OCI-LY1 (cell line): ENCODE measurements at regions not wholly inside any gene's neighbourhood (a gene's known extent, or its start where the extent isn't known, plus 50 kb on each side); places are given as distances from the start of the nearest gene placed in this dataset.

Experiments used
- H2AFZ ChIP-seq: fragments of 200-600 bp; sonication (generic), shearing (Covaris generic); 2 replicates; pipeline ENCODE4 v1.6.0; 2014; ENCODE audit warnings: antibody characterized with exemption, mild to moderate bottlenecking, low read length
- H3F3A ChIP-seq: fragments of 200-600 bp; sonication (generic), shearing (Covaris generic); 2 replicates; pipeline ENCODE4 v1.6.0; 2014; ENCODE audit warnings: mild to moderate bottlenecking, antibody characterized with exemption, low read length, moderate library complexity; ENCODE audit not compliant: insufficient read depth
- H3K27ac ChIP-seq: fragments of 200-600 bp; sonication (generic); 2 replicates; pipeline ENCODE4 v1.5.1; 2014; ENCODE audit warnings: low read length, mixed run types, mild to moderate bottlenecking, low read depth; ENCODE audit not compliant: poor library complexity, severe bottlenecking
- H3K27me3 ChIP-seq: fragments of 200-600 bp; sonication (generic); 2 replicates; pipeline ENCODE4 v1.6.0; 2014; ENCODE audit warnings: antibody characterized with exemption, mild to moderate bottlenecking, low read length, moderate library complexity; ENCODE audit not compliant: insufficient read depth
- H3K36me3 ChIP-seq: fragments of 200-600 bp; sonication (generic); 2 replicates; pipeline ENCODE4 v1.6.1; 2014; ENCODE audit warnings: mild to moderate bottlenecking, antibody characterized with exemption, low read length, moderate library complexity, mixed read lengths; ENCODE audit not compliant: insufficient read depth
- H3K4me1 ChIP-seq: fragments of 200-600 bp; sonication (generic); 2 replicates; pipeline ENCODE4 v1.5.1; 2014; ENCODE audit warnings: mild to moderate bottlenecking, low read length, moderate library complexity; ENCODE audit not compliant: insufficient read depth, severe bottlenecking
- H3K4me2 ChIP-seq: fragments of 200-600 bp; sonication (generic), shearing (Covaris generic); 2 replicates; pipeline ENCODE4 v1.6.1; 2014; ENCODE audit warnings: low read length
- H3K4me3 ChIP-seq: fragments of 200-600 bp; sonication (generic); 2 replicates; pipeline ENCODE4 v1.5.1; 2014; ENCODE audit warnings: low read length, low read depth, mild to moderate bottlenecking, mixed read lengths; ENCODE audit not compliant: poor library complexity, severe bottlenecking
- H3K79me2 ChIP-seq: fragments of 200-600 bp; shearing (Covaris generic); 2 replicates; pipeline ENCODE4 v1.6.1; 2016; ENCODE audit warnings: mixed run types, low read length, mixed read lengths; ENCODE audit not compliant: insufficient read depth
- H3K9ac ChIP-seq: fragments of 200-600 bp; sonication (generic), shearing (Covaris generic); 2 replicates; pipeline ENCODE4 v1.6.1; 2014; ENCODE audit warnings: mild to moderate bottlenecking, low read length, mixed read lengths
- H3K9me2 ChIP-seq: fragments of 200-600 bp; sonication (generic), shearing (Covaris generic); 2 replicates; pipeline ENCODE4 v1.6.1; 2014; ENCODE audit warnings: low read depth, mild to moderate bottlenecking, low read length, mixed read lengths
- H3K9me3 ChIP-seq: fragments of 200-600 bp; shearing (Covaris generic); 2 replicates; pipeline ENCODE4 v1.6.1; 2014; ENCODE audit warnings: low read length, mixed read lengths
- H4K20me1 ChIP-seq: fragments of 200-600 bp; sonication (generic), shearing (Covaris generic); 2 replicates; pipeline ENCODE4 v1.6.0; 2016; ENCODE audit warnings: mild to moderate bottlenecking, low read length; ENCODE audit not compliant: insufficient read depth
- CTCF ChIP-seq: fragments of 200-600 bp; sonication (generic), shearing (Covaris generic); IDR thresholded peaks from 2 replicates; pipeline ENCODE4 v1.5.1; 2017; ENCODE audit warnings: mild to moderate bottlenecking, antibody characterized with exemption, low read length, moderate library complexity, mixed read lengths
- EZH2 ChIP-seq: fragments of 200-600 bp; sonication (generic), shearing (Covaris generic); IDR thresholded peaks from 2 replicates; pipeline ENCODE4 v1.8.0; 2017; ENCODE audit warnings: borderline replicate concordance, mixed run types, mild to moderate bottlenecking, antibody characterized with exemption, low read length, moderate library complexity, mixed read lengths

- H3K9me3 ChIP-seq: no peaks in the 10 kb centered on the region
Measured at GRCh38 chr16:64778777-64779176, 343.1 kb downstream of the CDH11 start.

GRCh38 chr16:64773638-64774037, 348.2 kb downstream of the CDH11 start:
- Histone ChIP-seq H3K79me2 (no peaks in the 10 kb centered on the region), H3K4me1 (no peaks in the 10 kb centered on the region), H3K4me2 (no peak overlapping the region), H3K9me3 (no peaks in the 10 kb centered on the region), H3K9ac (no peak overlapping the region), H3K4me3 (no peak overlapping the region), H3K36me3 (no peaks in the 10 kb centered on the region), H2AFZ (no peak overlapping the region), H3K27ac (no peak overlapping the region), H3K27me3 (no peaks in the 10 kb centered on the region), H3K9me2 (no peaks in the 10 kb centered on the region), H4K20me1 (no peaks in the 10 kb centered on the region), H3F3A (no peaks in the 10 kb centered on the region)
- TF ChIP-seq EZH2 (no peak), CTCF (no peak)

More at GRCh38 chr16:64778777-64779176, 343.1 kb downstream of the CDH11 start:
- H3K4me2 ChIP-seq: no peak overlapping the region
- no peak overlapping the region for H3K27ac ChIP-seq
- no peaks in the 10 kb centered on the region for H3K36me3 ChIP-seq
- H3K9ac ChIP-seq: no peak overlapping the region
- no peaks in the 10 kb centered on the region for H3F3A ChIP-seq
- H2AFZ ChIP-seq: no peak overlapping the region
- TF ChIP-seq CTCF (no peak), EZH2 (no peak)
- no peaks in the 10 kb centered on the region for H4K20me1 ChIP-seq
- H3K9me2 ChIP-seq: no peaks in the 10 kb centered on the region
- no peaks in the 10 kb centered on the region for H3K79me2 ChIP-seq
- H3K4me3 ChIP-seq: no peak overlapping the region
- no peaks in the 10 kb centered on the region for H3K4me1 ChIP-seq
- no peaks in the 10 kb centered on the region for H3K27me3 ChIP-seq

- no peaks in the 10 kb centered on the region for H3K36me3 ChIP-seq
- TF ChIP-seq EZH2: no peak
- H3K27ac ChIP-seq: no peak overlapping the region
- no peaks in the 10 kb centered on the region for H3K9me3 ChIP-seq
- H3K4me1 ChIP-seq: no peaks in the 10 kb centered on the region
- H3K4me3 ChIP-seq: no peak overlapping the region
- H3K9ac ChIP-seq: no peak overlapping the region
- no peak overlapping the region for H3K4me2 ChIP-seq
- H3F3A ChIP-seq: no peaks in the 10 kb centered on the region
- no peaks in the 10 kb centered on the region for H3K9me2 ChIP-seq
- no peaks in the 10 kb centered on the region for H3K27me3 ChIP-seq
- H3K79me2 ChIP-seq: no peaks in the 10 kb centered on the region
- no peaks in the 10 kb centered on the region for H4K20me1 ChIP-seq
- H2AFZ ChIP-seq: no peak overlapping the region
Measured at GRCh38 chr16:64773184-64773583, 348.7 kb downstream of the CDH11 start.

GRCh38 chr16:64771273-64771672, 350.6 kb downstream of the CDH11 start:
- no peak overlapping the region for H2AFZ ChIP-seq
- no peak overlapping the region for H3K4me3 ChIP-seq
- H3K36me3 ChIP-seq: no peaks in the 10 kb centered on the region
- H3K9me3 ChIP-seq: no peaks in the 10 kb centered on the region
- TF ChIP-seq EZH2: no peak
- no peak for TF ChIP-seq CTCF
- no peaks in the 10 kb centered on the region for H3F3A ChIP-seq
- no peak overlapping the region for H3K4me2 ChIP-seq
- H3K27ac ChIP-seq: no peak overlapping the region
- no peaks in the 10 kb centered on the region for H3K4me1 ChIP-seq
- H3K27me3 ChIP-seq: no peaks in the 10 kb centered on the region
- no peaks in the 10 kb centered on the region for H4K20me1 ChIP-seq
- no peak overlapping the region for H3K9ac ChIP-seq
- H3K79me2 ChIP-seq: no peaks in the 10 kb centered on the region
- H3K9me2 ChIP-seq: no peaks in the 10 kb centered on the region
